ENCODE measurements at regions not wholly inside any gene's neighbourhood (a gene's known extent, or its start where the extent isn't known, plus 50 kb on each side); places are given as distances from the start of the nearest gene placed in this dataset.

- peak; percentile 69 for DNase-seq
Observed at GRCh38 chr1:17488995-17489767, 49.7 kb upstream of the RCC2 start.

Data from renal pelvis (tissue), 1 donor.